A549 (cell line): ENCODE measurements at regions not wholly inside any gene's neighbourhood (a gene's known extent, or its start where the extent isn't known, plus 50 kb on each side); places are given as distances from the start of the nearest gene placed in this dataset.

ENCODE experiments used
- ATAC-seq, 2 experiments: fragments of 200-7000 bp in 1 of 2; fragments of >200 bp in 1 of 2; cut with Nextera tagmentation in 1 of 2; cut with Tn5 transposase in 1 of 2; 3 replicates each; pipeline versions ENCODE4 v1.8.0 to v1.9.1; 2018 to 2020; ENCODE audit warnings: mild to moderate bottlenecking in 1 of 2, moderate library complexity in 1 of 2
- CTCF ChIA-PET: fragments of 300-600 bp; sonication (Branson Sonifier 250); formaldehyde crosslinking; extraction: SDS; loops from one replicate; lab custom pipeline; 2021; ENCODE audit warnings: antibody characterized with exemption, inconsistent platforms; lab: Yijun Ruan, JAX
- POLR2A ChIA-PET: fragments of 350-600 bp; formaldehyde crosslinking; extraction: SDS; loops from one replicate; lab custom pipeline; 2021; ENCODE audit warnings: antibody characterized with exemption, inconsistent platforms; lab: Yijun Ruan, JAX
- DNase-seq, 2 experiments: peaks; one replicate each; pipeline versions ENCODE4 v3.0.0 to v3.0.0-alpha.2; 2011 to 2016; ENCODE audit warnings: low read depth in 1 of 2, low spot score in 1 of 2
- FAIRE-seq: peaks from 2 replicates; lab custom pipeline; 2011; peaks lifted over from hg19 to GRCh38; lab: Jason Lieb, UNC
- H3K27ac ChIP-seq, 2 experiments: fragments of >200 bp; sonication (Bioruptor Twin); formaldehyde crosslinking; 3 replicates each; pipeline ENCODE4 v1.5.1; 2016 to 2017
- H3K4me1 ChIP-seq: fragments of >200 bp; sonication (Bioruptor Twin); formaldehyde crosslinking; 3 replicates; pipeline ENCODE4 v1.6.1; 2016
- H3K4me2 ChIP-seq: fragments of >200 bp; sonication (Bioruptor Twin); formaldehyde crosslinking; 3 replicates; pipeline ENCODE4 v1.6.1; 2016
- H3K4me3 ChIP-seq: fragments of >200 bp; sonication (Bioruptor Twin); formaldehyde crosslinking; 3 replicates; pipeline ENCODE4 v1.5.1; 2016
- H3K9me3 ChIP-seq: fragments of >200 bp; sonication (Bioruptor Twin); formaldehyde crosslinking; 3 replicates; pipeline ENCODE4 v1.6.1; 2016
- BHLHE40 ChIP-seq: IDR thresholded peaks from 2 replicates; pipeline ENCODE4 v1.6.1; 2012; ENCODE audit warnings: low read depth, low read length, inconsistent platforms
- CEBPB ChIP-seq, 2 experiments: fragments of >200 bp in 1 of 2; sonication (Bioruptor Twin) in 1 of 2; formaldehyde crosslinking in 1 of 2; IDR thresholded peaks; 2 replicates each; pipeline ENCODE4 v1.6.1; 2012 to 2016
- CHD2 ChIP-seq: fragments of 150-350 bp; IDR thresholded peaks from 2 replicates; pipeline ENCODE4 v1.6.1; 2014; ENCODE audit warnings: low read length; ENCODE audit not compliant: partially characterized antibody
- CHD4 ChIP-seq: fragments of 200-600 bp; sonication (generic); IDR thresholded peaks from 2 replicates; pipeline ENCODE4 v1.6.1; 2016; ENCODE audit warnings: antibody characterized with exemption, mild to moderate bottlenecking, borderline replicate concordance
- CTCF ChIP-seq: fragments of >200 bp; sonication (Bioruptor Twin); formaldehyde crosslinking; IDR thresholded peaks from 3 replicates; pipeline ENCODE4 v1.5.1; 2016
- EHMT2 ChIP-seq: fragments of 200-600 bp; sonication (generic); IDR thresholded peaks from 2 replicates; pipeline ENCODE4 v1.6.1; 2016; ENCODE audit warnings: antibody characterized with exemption, low read depth, mild to moderate bottlenecking, moderate library complexity
- EP300 ChIP-seq, 2 experiments: fragments of >200 bp; sonication (Bioruptor Twin); formaldehyde crosslinking; IDR thresholded peaks; 2 replicates in 1 of 2; 3 replicates in 1 of 2; pipeline ENCODE4 v1.6.1; 2016 to 2017
- ESRRA ChIP-seq: fragments of 150-350 bp; IDR thresholded peaks from 2 replicates; pipeline ENCODE4 v1.6.1; 2014; ENCODE audit warnings: mild to moderate bottlenecking, low read length, borderline replicate concordance
- GATA3 ChIP-seq: IDR thresholded peaks from 2 replicates; pipeline ENCODE4 v1.6.1; 2012; ENCODE audit warnings: borderline replicate concordance
- HDAC2 ChIP-seq: fragments of 200-600 bp; sonication (generic); IDR thresholded peaks from 2 replicates; pipeline ENCODE4 v1.6.1; 2016
- HOXA7 ChIP-seq: fragments of 250-450 bp; sonication (Bioruptor Pico); IDR thresholded peaks from 2 replicates; pipeline ENCODE4 v1.5.0; 2020; ENCODE audit warnings: mild to moderate bottlenecking, moderate library complexity
- HOXB5 ChIP-seq: fragments of 250-450 bp; sonication (Bioruptor Pico); IDR thresholded peaks from 2 replicates; pipeline ENCODE4 v1.5.0; 2020; ENCODE audit warnings: mild to moderate bottlenecking, moderate library complexity
- JUN ChIP-seq, 2 experiments: fragments of >200 bp; sonication (Bioruptor Twin); formaldehyde crosslinking; IDR thresholded peaks; 2 replicates in 1 of 2; 3 replicates in 1 of 2; pipeline ENCODE4 v1.6.1; 2016 to 2017
- KDM1A ChIP-seq: fragments of 200-600 bp; sonication (generic); IDR thresholded peaks from 2 replicates; pipeline ENCODE4 v1.6.1; 2016; ENCODE audit warnings: low read depth, mild to moderate bottlenecking
- KDM5A ChIP-seq: fragments of 200-600 bp; sonication (generic); IDR thresholded peaks from 2 replicates; pipeline ENCODE4 v1.6.1; 2016; ENCODE audit warnings: antibody characterized with exemption, mild to moderate bottlenecking
- MAFK ChIP-seq: fragments of 450-650 bp; IDR thresholded peaks from 2 replicates; pipeline ENCODE4 v1.6.1; 2014; ENCODE audit not compliant: partially characterized antibody
- NFE2L2 ChIP-seq: fragments of 150-350 bp; conservative IDR thresholded peaks from 2 replicates; pipeline ENCODE4 v1.6.1; 2014; ENCODE audit warnings: low read length
- POLR2AphosphoS2 ChIP-seq: conservative IDR thresholded peaks from 2 replicates; pipeline ENCODE4 v1.6.1; 2012; ENCODE audit warnings: low read length, improper control_type of control experiment, inconsistent platforms
- RAD21 ChIP-seq, 2 experiments: fragments of >200 bp in 1 of 2; sonication (Bioruptor Twin) in 1 of 2; formaldehyde crosslinking in 1 of 2; IDR thresholded peaks in 1 of 2; conservative IDR thresholded peaks in 1 of 2; 2 replicates in 1 of 2; 3 replicates in 1 of 2; pipeline ENCODE4 v1.6.1; 2012 to 2018; ENCODE audit warnings: inconsistent platforms in 1 of 2
- RARB ChIP-seq: fragments of 250-450 bp; sonication (Bioruptor Pico); IDR thresholded peaks from 2 replicates; pipeline ENCODE4 v1.8.0; 2021; ENCODE audit warnings: mild to moderate bottlenecking, moderate library complexity
- RFX5 ChIP-seq: fragments of 450-650 bp; IDR thresholded peaks from 2 replicates; pipeline ENCODE4 v1.7.1; 2014; ENCODE audit warnings: antibody characterized with exemption, mild to moderate bottlenecking, moderate library complexity
- SREBF2 ChIP-seq: fragments of 450-650 bp; IDR thresholded peaks from 2 replicates; pipeline ENCODE4 v1.6.1; 2014; ENCODE audit warnings: mild to moderate bottlenecking, moderate library complexity
- TP53 ChIP-seq: fragments of 250-450 bp; sonication (Bioruptor Pico); IDR thresholded peaks from 2 replicates; pipeline ENCODE4 v1.5.0; 2021; ENCODE audit warnings: mild to moderate bottlenecking, moderate library complexity
- ZFP36 ChIP-seq: fragments of 450-650 bp; IDR thresholded peaks from 2 replicates; pipeline ENCODE4 v1.6.1; 2014; ENCODE audit warnings: borderline replicate concordance; ENCODE audit not compliant: partially characterized antibody
- ZNF302 ChIP-seq: fragments of 250-450 bp; sonication (Bioruptor Pico); IDR thresholded peaks from 2 replicates; pipeline ENCODE4 v1.9.0; 2021; ENCODE audit warnings: inconsistent platforms, mild to moderate bottlenecking, moderate library complexity
- ZSCAN20 ChIP-seq: fragments of 250-450 bp; sonication (Bioruptor Pico); IDR thresholded peaks from 2 replicates; pipeline ENCODE4 v1.8.0; 2022; ENCODE audit warnings: mild to moderate bottlenecking, moderate library complexity
- WGBS: methylation state at CpG from one replicate; pipeline ENCODE4 v1.1.6; 2017; ENCODE audit errors: missing lambda C conversion rate; 5-methylcytosine and 5-hydroxymethylcytosine counted together
- TF ChIP-seq, protein P1 (sequence below): fragments of >200 bp; sonication (Bioruptor Twin); formaldehyde crosslinking; IDR thresholded peaks from 3 replicates; pipeline ENCODE4 v1.6.1; 2016
- TF ChIP-seq, protein P2 (sequence below): fragments of >200 bp; sonication (Bioruptor Twin); formaldehyde crosslinking; IDR thresholded peaks from 2 replicates; pipeline ENCODE4 v1.6.1; 2016
- TF ChIP-seq, protein P3 (sequence below): fragments of 150-350 bp; IDR thresholded peaks from 2 replicates; pipeline ENCODE4 v1.6.1; 2014; ENCODE audit warnings: low read depth, mild to moderate bottlenecking, low read length

GRCh38 chr13:31968473-31968872 lies 63.1 kb upstream of the FRY start:
- no peak overlapping the region for H3K4me2 ChIP-seq
- TF ChIP-seq CTCF (no peak), GATA3 (no peak), RFX5 (no peak), HOXB5 (CRISPR knock-in tag) (no peak), NFE2L2 (no peak), CHD4 (no peak), MAFK (no peak), TP53 (CRISPR knock-in tag) (no peak), ZSCAN20 (CRISPR knock-in tag) (no peak), POLR2AphosphoS2 (no peak), HDAC2 (no peak), ESRRA (no peak), BHLHE40 (no peak)
- TF ChIP-seq, protein P1, sequence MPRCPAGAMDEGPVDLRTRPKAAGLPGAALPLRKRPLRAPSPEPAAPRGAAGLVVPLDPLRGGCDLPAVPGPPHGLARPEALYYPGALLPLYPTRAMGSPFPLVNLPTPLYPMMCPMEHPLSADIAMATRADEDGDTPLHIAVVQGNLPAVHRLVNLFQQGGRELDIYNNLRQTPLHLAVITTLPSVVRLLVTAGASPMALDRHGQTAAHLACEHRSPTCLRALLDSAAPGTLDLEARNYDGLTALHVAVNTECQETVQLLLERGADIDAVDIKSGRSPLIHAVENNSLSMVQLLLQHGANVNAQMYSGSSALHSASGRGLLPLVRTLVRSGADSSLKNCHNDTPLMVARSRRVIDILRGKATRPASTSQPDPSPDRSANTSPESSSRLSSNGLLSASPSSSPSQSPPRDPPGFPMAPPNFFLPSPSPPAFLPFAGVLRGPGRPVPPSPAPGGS = no peak
- TF ChIP-seq, protein P2, sequence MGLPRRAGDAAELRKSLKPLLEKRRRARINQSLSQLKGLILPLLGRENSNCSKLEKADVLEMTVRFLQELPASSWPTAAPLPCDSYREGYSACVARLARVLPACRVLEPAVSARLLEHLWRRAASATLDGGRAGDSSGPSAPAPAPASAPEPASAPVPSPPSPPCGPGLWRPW = no peak
- TF ChIP-seq, all 56 proteins: peak for 0
- Histone ChIP-seq H3K4me3 (no peak overlapping the region), H3K9me3 (no peaks in the 10 kb centered on the region), H3K27ac (no peak overlapping the region), H3K4me1 (no peaks in the 10 kb centered on the region)
- DNase-seq (no peak), FAIRE-seq (no peak), ATAC-seq (no peak)
- CTCF ChIA-PET = no interaction called here
- 24% methylated on average over 3 of the region's 3 CpGs for WGBS
- POLR2A ChIA-PET = no interaction called here

DNA sequence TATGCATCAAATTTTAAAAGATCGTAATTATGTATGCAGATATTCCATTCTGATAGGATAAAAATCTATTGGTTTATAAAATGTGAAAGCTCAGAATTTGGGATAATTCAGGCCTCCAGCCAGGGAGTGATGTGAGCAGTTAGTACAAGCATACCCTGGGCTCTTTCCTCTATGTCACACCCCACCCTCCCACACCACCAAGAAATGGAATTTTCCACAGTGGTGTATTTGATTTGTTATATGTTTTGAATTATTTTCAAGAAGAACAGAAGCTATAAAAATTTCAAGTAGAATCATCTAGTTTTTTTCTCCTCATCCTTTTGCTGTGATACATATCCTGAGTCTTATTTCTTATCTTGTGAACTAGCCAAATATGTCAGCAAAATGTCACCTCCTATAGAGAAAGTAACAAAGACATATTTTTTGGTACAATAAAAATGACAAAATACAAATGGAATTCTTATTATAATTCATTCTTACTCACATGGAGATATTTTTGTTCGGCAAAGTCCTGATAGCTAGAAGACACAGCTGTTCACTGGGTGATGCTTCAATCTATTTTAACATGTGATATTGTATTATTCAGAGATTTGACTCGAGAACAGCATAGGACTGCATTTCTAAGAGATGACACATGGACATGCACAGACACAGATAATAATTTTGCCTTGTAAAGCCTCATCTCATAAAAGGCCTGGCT lies 61.2 kb upstream of the FRY start:
- ATAC-seq (no peak), DNase-seq (no peak), FAIRE-seq (no peak)
- no peak for TF ChIP-seq KDM1A
- no peak for TF ChIP-seq GATA3
- TF ChIP-seq ZNF302 (CRISPR knock-in tag) = no peak
- TF ChIP-seq RAD21 (conservative IDR thresholded peaks at IDR 0.05 in 1 of 2, IDR thresholded peaks at IDR 0.05 in 1 of 2) = no peak
- TF ChIP-seq ESRRA = no peak
- TF ChIP-seq SREBF2 = no peak
- no peak for TF ChIP-seq KDM5A
- no peak for TF ChIP-seq HOXA7
- TF ChIP-seq ZFP36 = no peak
- TF ChIP-seq ZSCAN20 (CRISPR knock-in tag) = no peak
- TF ChIP-seq TP53 (CRISPR knock-in tag) = no peak
- TF ChIP-seq, protein P3, sequence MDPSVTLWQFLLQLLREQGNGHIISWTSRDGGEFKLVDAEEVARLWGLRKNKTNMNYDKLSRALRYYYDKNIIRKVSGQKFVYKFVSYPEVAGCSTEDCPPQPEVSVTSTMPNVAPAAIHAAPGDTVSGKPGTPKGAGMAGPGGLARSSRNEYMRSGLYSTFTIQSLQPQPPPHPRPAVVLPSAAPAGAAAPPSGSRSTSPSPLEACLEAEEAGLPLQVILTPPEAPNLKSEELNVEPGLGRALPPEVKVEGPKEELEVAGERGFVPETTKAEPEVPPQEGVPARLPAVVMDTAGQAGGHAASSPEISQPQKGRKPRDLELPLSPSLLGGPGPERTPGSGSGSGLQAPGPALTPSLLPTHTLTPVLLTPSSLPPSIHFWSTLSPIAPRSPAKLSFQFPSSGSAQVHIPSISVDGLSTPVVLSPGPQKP = no peak
- TF ChIP-seq BHLHE40 = no peak
- no peak for TF ChIP-seq CEBPB (IDR thresholded peaks at IDR 0.05)
- no peak for TF ChIP-seq CHD2
- no peak for TF ChIP-seq RARB (CRISPR knock-in tag)
- TF ChIP-seq EHMT2 = no peak
- TF ChIP-seq EP300 (IDR thresholded peaks at IDR 0.05) = no peak
- TF ChIP-seq JUN (IDR thresholded peaks at IDR 0.05) = no peak
- Histone ChIP-seq H3K4me3 (no peak overlapping the region), H3K27ac (no peak overlapping the region), H3K4me1 (no peaks in the 10 kb centered on the region), H3K4me2 (no peak overlapping the region), H3K9me3 (no peaks in the 10 kb centered on the region)
- ChIA-PET CTCF (interaction anchor here (1.0 to 1.5 kb wide), 2 partner anchors 8 to 9 kb away, joined by 3 read pairs; no protein-coding TSS in a partner anchor), POLR2A (no interaction called here)
- 4% methylated on average over 3 of the region's 3 CpGs for WGBS
